ENCODE measurements at regions not wholly inside any gene's neighbourhood (a gene's known extent, or its start where the extent isn't known, plus 50 kb on each side); places are given as distances from the start of the nearest gene placed in this dataset.

GRCh38 chr6:113299531-113299930, 557.6 kb upstream of the MARCKS start:
- DNase-seq (ENCODE audit: low spot score): no peak

GRCh38 chr6:113301651-113302050, 555.5 kb upstream of the MARCKS start:
- DNase-seq (ENCODE audit: low spot score): no peak

- no peak for DNase-seq (ENCODE audit: low spot score)
These were observed 553.0 kb upstream of the MARCKS start for GRCh38 chr6:113304116-113304515.

- DNase-seq (ENCODE audit: low spot score): no peak
These were observed 550.5 kb upstream of the MARCKS start for GRCh38 chr6:113306552-113307145.

- DNase-seq (ENCODE audit: low spot score): no peak
These were observed 548.9 kb upstream of the MARCKS start for GRCh38 chr6:113308266-113308665.

GRCh38 chr6:113313841-113314240, 543.3 kb upstream of the MARCKS start:
- DNase-seq (ENCODE audit: low spot score): no peak

- no peak for DNase-seq (ENCODE audit: low spot score)
These were observed 542.0 kb upstream of the MARCKS start for GRCh38 chr6:113315165-113315564.

- no peak for DNase-seq (ENCODE audit: low spot score)
These were observed 541.3 kb upstream of the MARCKS start for GRCh38 chr6:113315879-113316278.

GRCh38 chr6:113317442-113317841, 539.7 kb upstream of the MARCKS start:
- DNase-seq (ENCODE audit: low spot score): no peak

- no peak for DNase-seq (ENCODE audit: low spot score)
These were observed 539.1 kb upstream of the MARCKS start for GRCh38 chr6:113317891-113318574.

- DNase-seq (ENCODE audit: low spot score): no peak
These were observed 538.6 kb upstream of the MARCKS start for GRCh38 chr6:113318575-113318917.

GRCh38 chr6:113320653-113321052, 536.5 kb upstream of the MARCKS start:
- DNase-seq (ENCODE audit: low spot score): no peak

GRCh38 chr6:113326781-113327180, 530.4 kb upstream of the MARCKS start:
- DNase-seq (ENCODE audit: low spot score): no peak

- DNase-seq (ENCODE audit: low spot score): no peak
These were observed 528.2 kb upstream of the MARCKS start for GRCh38 chr6:113328886-113329381.

GRCh38 chr6:113329942-113330635, 527.1 kb upstream of the MARCKS start:
- DNase-seq (ENCODE audit: low spot score): no peak

GRCh38 chr6:113330636-113330946, 526.6 kb upstream of the MARCKS start:
- DNase-seq (ENCODE audit: low spot score): no peak

GRCh38 chr6:113331021-113331420, 526.1 kb upstream of the MARCKS start:
- no peak for DNase-seq (ENCODE audit: low spot score)

GRCh38 chr6:113338644-113339043, 518.5 kb upstream of the MARCKS start:
- no peak for DNase-seq (ENCODE audit: low spot score)

GRCh38 chr6:113339209-113339608, 517.9 kb upstream of the MARCKS start:
- no peak for DNase-seq (ENCODE audit: low spot score)

- DNase-seq (ENCODE audit: low spot score): no peak
These were observed 516.8 kb upstream of the MARCKS start for GRCh38 chr6:113340371-113340770.

- no peak for DNase-seq (ENCODE audit: low spot score)
These were observed 513.2 kb upstream of the MARCKS start for GRCh38 chr6:113343940-113344339.

GRCh38 chr6:113344969-113345368, 512.2 kb upstream of the MARCKS start:
- DNase-seq (ENCODE audit: low spot score): no peak

- DNase-seq (ENCODE audit: low spot score): no peak
These were observed 509.7 kb upstream of the MARCKS start for GRCh38 chr6:113347436-113347835.

- DNase-seq (ENCODE audit: low spot score): no peak
These were observed 506.7 kb upstream of the MARCKS start for GRCh38 chr6:113350461-113350860.
